GM23338 (cell line): ENCODE measurements at regions not wholly inside any gene's neighbourhood (a gene's known extent, or its start where the extent isn't known, plus 50 kb on each side); places are given as distances from the start of the nearest gene placed in this dataset.

Source experiments
- EZH2 ChIP-seq: fragments of 200-600 bp; sonication (generic); IDR thresholded peaks from one replicate; pipeline ENCODE4 v1.8.0; 2017; ENCODE audit warnings: antibody characterized with exemption, mild to moderate bottlenecking, low read depth; ENCODE audit not compliant: unreplicated experiment
- EZH2phosphoT487 ChIP-seq: fragments of 200-600 bp; sonication (generic); IDR thresholded peaks from one replicate; pipeline ENCODE4 v1.8.1; 2018; ENCODE audit warnings: antibody characterized with exemption; ENCODE audit not compliant: unreplicated experiment
- JUNB ChIP-seq: IDR thresholded peaks from one replicate; pipeline ENCODE4 v1.6.1; 2016; ENCODE audit warnings: antibody characterized with exemption; ENCODE audit not compliant: unreplicated experiment
- NANOG ChIP-seq: IDR thresholded peaks from 2 replicates; pipeline ENCODE4 v1.6.1; 2016; ENCODE audit warnings: antibody characterized with exemption, borderline replicate concordance
- POLR2AphosphoS5 ChIP-seq: IDR thresholded peaks from 2 replicates; pipeline ENCODE4 v1.6.1; 2016; ENCODE audit warnings: antibody characterized with exemption, low read depth
- REST ChIP-seq: IDR thresholded peaks from one replicate; pipeline ENCODE4 v1.6.1; 2018; ENCODE audit warnings: antibody characterized with exemption; ENCODE audit not compliant: unreplicated experiment
- STAT1 ChIP-seq: IDR thresholded peaks from one replicate; pipeline ENCODE4 v1.6.1; 2016; ENCODE audit warnings: antibody characterized with exemption; ENCODE audit not compliant: unreplicated experiment
- ZNF331 ChIP-seq: fragments of 250-450 bp; sonication (Bioruptor Pico); IDR thresholded peaks from 2 replicates; pipeline ENCODE4 v1.5.0; 2020; ENCODE audit warnings: low read depth, mild to moderate bottlenecking, moderate library complexity
- TF ChIP-seq, protein P1 (sequence below), 2 experiments: fragments of 200-600 bp in 1 of 2; sonication (generic) in 1 of 2; conservative IDR thresholded peaks; 2 replicates each; pipeline versions ENCODE4 v1.5.1 to v1.6.1; 2016 to 2017; ENCODE audit warnings: antibody characterized with exemption in 2 of 2, low read depth in 2 of 2, mild to moderate bottlenecking in 2 of 2, moderate library complexity in 1 of 2

DNA sequence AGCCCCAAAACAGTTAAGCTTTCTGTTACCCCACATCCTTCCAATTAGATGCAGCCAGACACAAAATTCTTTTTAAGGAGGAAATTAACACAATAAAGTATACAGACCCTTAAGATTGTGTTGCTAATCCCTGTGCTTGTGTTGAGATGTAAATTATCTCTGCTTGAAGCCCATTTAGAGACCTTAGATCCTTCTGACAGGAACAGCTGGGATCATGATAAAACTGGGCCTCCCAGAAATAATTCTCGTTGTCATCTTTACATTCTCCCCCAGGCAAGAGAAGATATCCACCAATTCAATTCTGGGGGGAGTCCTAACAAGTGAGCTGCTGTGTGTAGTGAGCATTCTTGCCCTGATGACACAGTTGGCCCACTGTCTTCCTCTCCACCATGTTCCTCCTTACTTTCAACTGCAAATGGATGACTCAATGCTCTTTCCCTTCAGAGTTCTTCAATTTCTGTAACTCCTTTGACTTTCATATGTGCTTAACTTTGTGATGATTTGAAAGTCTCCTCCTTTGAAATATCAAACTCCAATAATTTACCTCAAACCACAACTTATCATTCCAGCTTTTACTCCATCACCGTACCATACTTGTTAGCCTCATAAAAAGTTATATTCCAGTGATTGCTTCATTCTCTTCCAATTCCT, 186.6 kb downstream of the RAP2B start:
- TF ChIP-seq POLR2AphosphoS5, result peak; percentile 62
- TF ChIP-seq, protein P1, sequence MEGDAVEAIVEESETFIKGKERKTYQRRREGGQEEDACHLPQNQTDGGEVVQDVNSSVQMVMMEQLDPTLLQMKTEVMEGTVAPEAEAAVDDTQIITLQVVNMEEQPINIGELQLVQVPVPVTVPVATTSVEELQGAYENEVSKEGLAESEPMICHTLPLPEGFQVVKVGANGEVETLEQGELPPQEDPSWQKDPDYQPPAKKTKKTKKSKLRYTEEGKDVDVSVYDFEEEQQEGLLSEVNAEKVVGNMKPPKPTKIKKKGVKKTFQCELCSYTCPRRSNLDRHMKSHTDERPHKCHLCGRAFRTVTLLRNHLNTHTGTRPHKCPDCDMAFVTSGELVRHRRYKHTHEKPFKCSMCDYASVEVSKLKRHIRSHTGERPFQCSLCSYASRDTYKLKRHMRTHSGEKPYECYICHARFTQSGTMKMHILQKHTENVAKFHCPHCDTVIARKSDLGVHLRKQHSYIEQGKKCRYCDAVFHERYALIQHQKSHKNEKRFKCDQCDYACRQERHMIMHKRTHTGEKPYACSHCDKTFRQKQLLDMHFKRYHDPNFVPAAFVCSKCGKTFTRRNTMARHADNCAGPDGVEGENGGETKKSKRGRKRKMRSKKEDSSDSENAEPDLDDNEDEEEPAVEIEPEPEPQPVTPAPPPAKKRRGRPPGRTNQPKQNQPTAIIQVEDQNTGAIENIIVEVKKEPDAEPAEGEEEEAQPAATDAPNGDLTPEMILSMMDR (conservative IDR thresholded peaks at IDR 0.05; ENCODE audit: low read depth in 2 of 2), result no peak
- no peak for TF ChIP-seq EZH2
- no peak for TF ChIP-seq ZNF331 (CRISPR knock-in tag)
- TF ChIP-seq NANOG, result peak; percentile 76
- TF ChIP-seq JUNB, result no peak
- TF ChIP-seq EZH2phosphoT487, result no peak
- TF ChIP-seq REST, result no peak
- TF ChIP-seq STAT1, result no peak
